GM10266 (cell line): ENCODE measurements at regions not wholly inside any gene's neighbourhood (a gene's known extent, or its start where the extent isn't known, plus 50 kb on each side); places are given as distances from the start of the nearest gene placed in this dataset.

ENCODE experiments used
- DNase-seq: peaks from one replicate; pipeline ENCODE4 v3.0.0; 2012; ENCODE audit errors: extremely low spot score
- CTCF ChIP-seq: IDR thresholded peaks from 2 replicates; pipeline ENCODE4 v1.5.1; 2012; ENCODE audit warnings: mild to moderate bottlenecking, low read depth; ENCODE audit not compliant: control insufficient read depth, insufficient read depth; ENCODE audit errors: missing control alignments

DNA sequence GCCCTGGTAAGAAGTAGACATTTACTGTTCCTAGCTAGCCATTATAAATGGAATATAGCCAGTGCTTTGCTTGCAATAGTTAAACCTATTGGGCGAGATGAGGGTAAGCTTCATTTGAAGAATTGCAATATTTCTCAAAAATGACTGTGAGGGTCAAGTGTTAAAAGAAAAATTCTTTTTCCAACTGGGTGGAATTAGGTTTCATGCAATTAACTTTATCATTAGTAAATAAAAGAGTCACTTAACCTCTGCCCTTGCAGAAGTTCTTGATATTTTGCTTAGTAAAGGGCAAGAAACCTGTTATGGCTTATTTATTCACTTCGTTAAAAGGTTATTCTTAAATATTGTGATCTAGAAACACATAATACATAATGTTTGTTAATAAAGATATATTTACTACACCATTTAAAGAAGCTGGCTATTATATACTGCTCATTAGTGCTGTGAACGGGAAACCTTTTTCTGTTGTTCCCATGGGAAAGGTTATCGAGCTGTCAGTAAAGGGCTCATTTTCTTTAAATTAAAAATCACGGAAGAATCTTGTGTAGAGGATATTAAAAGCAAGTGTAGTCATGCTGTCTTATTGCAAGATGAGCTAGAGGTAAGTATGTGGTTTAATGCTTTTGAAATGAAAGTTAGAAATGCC is 370.5 kb downstream of the CSNK1G3 start:
- TF ChIP-seq CTCF, result no peak
- DNase-seq, result no peak

DNA sequence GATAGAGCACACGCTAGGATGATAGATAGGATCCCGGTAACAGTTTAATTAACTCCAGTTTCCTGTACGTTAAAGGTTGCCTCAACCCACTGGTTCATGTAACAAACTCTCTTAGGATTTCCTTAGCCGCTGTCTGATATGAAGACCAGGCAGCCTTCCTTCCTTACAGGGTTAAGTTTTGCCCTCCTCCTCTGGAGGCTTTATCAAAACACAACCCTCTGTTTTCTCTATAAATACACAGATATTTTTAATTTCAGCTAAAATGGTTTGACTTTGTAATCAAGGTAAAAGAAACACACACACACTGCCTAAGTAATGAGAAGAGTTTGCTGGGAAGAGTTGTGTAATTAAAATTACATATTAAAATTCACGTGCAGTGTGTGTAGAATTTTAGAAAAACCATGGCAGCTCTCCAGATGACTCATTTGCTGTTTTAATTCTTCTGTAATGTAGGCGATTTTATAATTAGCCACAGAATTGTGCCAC is 369.8 kb downstream of the CSNK1G3 start:
- no peak for TF ChIP-seq CTCF
- no peak for DNase-seq

GRCh38 chr5:123880875-123881274 is 368.9 kb downstream of the CSNK1G3 start:
- DNase-seq, result no peak
- TF ChIP-seq CTCF, result no peak

DNA sequence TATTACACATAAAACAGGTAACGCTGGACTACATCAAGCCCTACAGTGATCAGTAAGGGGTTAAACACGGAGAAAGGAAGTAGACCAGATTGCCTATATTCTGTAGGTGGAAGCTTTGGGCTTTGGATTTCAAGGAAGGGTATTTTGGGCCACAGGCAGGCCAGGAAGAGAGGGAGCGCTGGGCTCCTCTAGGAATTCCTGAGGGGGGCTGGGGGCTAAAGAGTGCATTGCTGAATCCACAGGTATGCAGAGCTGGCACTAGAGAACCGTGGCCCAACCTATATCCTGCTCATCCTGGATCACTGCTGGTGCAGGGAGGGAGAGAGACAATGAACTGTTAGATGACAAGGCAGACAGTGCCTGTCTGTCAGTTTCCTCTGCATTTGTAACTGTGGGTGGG is 367.1 kb downstream of the CSNK1G3 start:
- DNase-seq, result no peak
- TF ChIP-seq CTCF, result no peak

DNA sequence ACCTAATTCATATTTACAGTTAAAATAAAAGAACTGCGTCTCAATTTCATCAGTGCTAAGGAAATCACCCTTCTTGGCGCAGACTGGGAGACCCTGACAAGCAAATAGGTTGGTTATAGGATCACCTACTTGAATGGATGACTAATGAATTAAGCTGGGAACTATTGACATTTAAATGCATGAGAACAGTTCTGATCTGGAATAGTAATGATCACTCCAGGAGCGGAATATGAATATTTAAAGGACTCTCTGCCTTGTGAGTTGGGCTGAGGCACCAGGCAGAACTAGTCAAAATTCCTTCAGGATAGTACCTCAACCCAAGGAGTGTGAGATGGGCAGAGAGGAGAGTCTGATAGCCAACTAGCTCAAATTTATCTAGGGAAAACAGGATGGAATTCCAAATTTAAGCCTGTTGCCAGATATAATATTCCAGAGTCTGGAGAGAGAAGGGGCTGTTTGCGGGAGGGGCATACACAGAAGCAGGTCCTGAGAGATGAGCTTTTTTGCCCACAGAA is 364.4 kb downstream of the CSNK1G3 start:
- no peak for TF ChIP-seq CTCF
- no peak for DNase-seq

DNA sequence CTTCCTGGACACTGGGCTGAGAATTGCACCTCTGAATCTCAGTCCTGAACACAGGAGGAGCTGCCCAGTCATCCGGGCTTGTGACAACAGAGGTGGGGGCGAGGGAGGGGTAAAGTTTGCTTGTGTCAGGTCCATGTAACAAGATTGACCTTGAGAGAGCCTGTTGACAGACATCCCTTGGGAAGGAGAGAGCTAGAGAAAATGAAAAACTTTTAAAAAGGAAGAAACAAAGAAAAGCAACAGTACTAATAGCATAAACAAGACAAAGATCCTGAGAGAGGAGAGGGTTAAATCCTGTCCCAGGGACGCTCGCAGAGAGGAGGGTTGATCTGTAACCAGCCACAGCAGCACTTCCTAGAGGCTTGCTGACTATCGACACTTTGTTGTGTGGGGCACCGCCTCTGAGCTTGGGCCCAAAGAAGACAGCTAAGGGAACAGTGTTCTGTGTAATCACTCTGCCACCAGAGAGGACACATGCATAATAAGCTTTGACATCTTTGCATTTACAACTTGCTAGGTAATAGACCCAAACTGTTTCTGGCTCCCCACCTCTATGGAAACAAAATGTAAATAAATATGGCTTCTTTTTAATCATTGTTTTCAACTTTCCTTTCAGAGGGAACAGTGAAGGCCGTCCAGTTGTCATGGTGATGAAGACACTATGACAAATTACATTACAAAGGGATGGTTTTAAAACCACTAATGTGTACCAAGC is 363.7 kb downstream of the CSNK1G3 start:
- no peak for DNase-seq

More for the DNA sequence above, 363.7 kb downstream of the CSNK1G3 start:
- no peak for TF ChIP-seq CTCF
